ENCODE measurements at regions not wholly inside any gene's neighbourhood (a gene's known extent, or its start where the extent isn't known, plus 50 kb on each side); places are given as distances from the start of the nearest gene placed in this dataset.

GRCh38 chr2:128867936-128868636 lies 549.4 kb upstream of the HS6ST1 start:
- Histone ChIP-seq H3K4me2 (ENCODE audit: low read depth, low read length, poor library complexity, severe bottlenecking) (no peak overlapping the region), H3K36me3 (ENCODE audit: insufficient read depth, low read length) (no peaks in the 10 kb centered on the region), H3K27me3 (ENCODE audit: low read length) (no peaks in the 10 kb centered on the region), H3K9me2 (replicated peaks; ENCODE audit: insufficient read depth, low read length) (no peaks in the 10 kb centered on the region), H3K27ac (ENCODE audit: low read length) (no peak overlapping the region), H3K9ac (ENCODE audit: low read length) (no peak overlapping the region), H3K4me1 (ENCODE audit: low read length) (peaks cover 13% of the 10 kb centered on the region), H2AFZ (ENCODE audit: low read length) (no peak overlapping the region), H3K79me2 (ENCODE audit: low read length) (no peaks in the 10 kb centered on the region), H3K9me3 (ENCODE audit: low read length) (no peaks in the 10 kb centered on the region), H3K4me3 (ENCODE audit: low read length) (no peak overlapping the region), H4K20me1 (ENCODE audit: insufficient read depth, low read depth, low read length) (no peaks in the 10 kb centered on the region)
- DNase-seq: no peak

GRCh38 chr2:128868686-128869551 lies 550.3 kb upstream of the HS6ST1 start:
- Histone ChIP-seq H3K36me3 (ENCODE audit: insufficient read depth, low read length) (no peaks in the 10 kb centered on the region), H3K4me2 (ENCODE audit: low read depth, low read length, poor library complexity, severe bottlenecking) (no peak overlapping the region), H3K79me2 (ENCODE audit: low read length) (no peaks in the 10 kb centered on the region)

GRCh38 chr2:128874608-128875007 lies 555.9 kb upstream of the HS6ST1 start:
- Histone ChIP-seq H2AFZ (ENCODE audit: low read length) (no peak overlapping the region), H3K9me2 (replicated peaks; ENCODE audit: insufficient read depth, low read length) (no peaks in the 10 kb centered on the region), H3K36me3 (ENCODE audit: insufficient read depth, low read length) (no peaks in the 10 kb centered on the region), H3K4me2 (ENCODE audit: low read depth, low read length, poor library complexity, severe bottlenecking) (no peak overlapping the region), H3K4me1 (ENCODE audit: low read length) (no peaks in the 10 kb centered on the region), H4K20me1 (ENCODE audit: insufficient read depth, low read depth, low read length) (no peaks in the 10 kb centered on the region), H3K27ac (ENCODE audit: low read length) (no peak overlapping the region), H3K9me3 (ENCODE audit: low read length) (no peaks in the 10 kb centered on the region), H3K27me3 (ENCODE audit: low read length) (no peaks in the 10 kb centered on the region), H3K79me2 (ENCODE audit: low read length) (no peaks in the 10 kb centered on the region), H3K9ac (ENCODE audit: low read length) (no peak overlapping the region), H3K4me3 (ENCODE audit: low read length) (no peak overlapping the region)
- no peak for DNase-seq

More at GRCh38 chr2:128868686-128869551, 550.3 kb upstream of the HS6ST1 start:
- no peak overlapping the region for H3K4me3 ChIP-seq (ENCODE audit: low read length)
- H2AFZ ChIP-seq (ENCODE audit: low read length): no peak overlapping the region
- H3K27me3 ChIP-seq (ENCODE audit: low read length): no peaks in the 10 kb centered on the region
- no peaks in the 10 kb centered on the region for H3K9me3 ChIP-seq (ENCODE audit: low read length)
- no peak overlapping the region for H3K9ac ChIP-seq (ENCODE audit: low read length)
- no peaks in the 10 kb centered on the region for H3K9me2 ChIP-seq (replicated peaks; ENCODE audit: insufficient read depth, low read length)
- no peak for DNase-seq
- no peak overlapping the region for H3K27ac ChIP-seq (ENCODE audit: low read length)
- H3K4me1 ChIP-seq (ENCODE audit: low read length): peaks cover 13% of the 10 kb centered on the region
- no peaks in the 10 kb centered on the region for H4K20me1 ChIP-seq (ENCODE audit: insufficient read depth, low read depth, low read length)

- Histone ChIP-seq H3K27me3 (ENCODE audit: low read length) (no peaks in the 10 kb centered on the region), H4K20me1 (ENCODE audit: insufficient read depth, low read depth, low read length) (no peaks in the 10 kb centered on the region), H3K9me2 (replicated peaks; ENCODE audit: insufficient read depth, low read length) (no peaks in the 10 kb centered on the region), H3K27ac (ENCODE audit: low read length) (no peak overlapping the region), H3K36me3 (ENCODE audit: insufficient read depth, low read length) (no peaks in the 10 kb centered on the region), H3K4me2 (ENCODE audit: low read depth, low read length, poor library complexity, severe bottlenecking) (no peak overlapping the region), H3K9me3 (ENCODE audit: low read length) (no peaks in the 10 kb centered on the region), H3K4me3 (ENCODE audit: low read length) (no peak overlapping the region), H3K9ac (ENCODE audit: low read length) (no peak overlapping the region), H2AFZ (ENCODE audit: low read length) (no peak overlapping the region), H3K79me2 (ENCODE audit: low read length) (no peaks in the 10 kb centered on the region), H3K4me1 (ENCODE audit: low read length) (no peaks in the 10 kb centered on the region)
- no peak for DNase-seq
Measured at GRCh38 chr2:128876986-128877983, 558.6 kb upstream of the HS6ST1 start.

GRCh38 chr2:128879161-128879560 lies 560.5 kb upstream of the HS6ST1 start:
- Histone ChIP-seq H3K4me3 (ENCODE audit: low read length) (no peak overlapping the region), H4K20me1 (ENCODE audit: insufficient read depth, low read depth, low read length) (no peaks in the 10 kb centered on the region), H3K9ac (ENCODE audit: low read length) (no peak overlapping the region), H3K79me2 (ENCODE audit: low read length) (no peaks in the 10 kb centered on the region), H3K9me2 (replicated peaks; ENCODE audit: insufficient read depth, low read length) (no peaks in the 10 kb centered on the region), H3K27ac (ENCODE audit: low read length) (no peak overlapping the region), H3K4me2 (ENCODE audit: low read depth, low read length, poor library complexity, severe bottlenecking) (no peak overlapping the region), H2AFZ (ENCODE audit: low read length) (no peak overlapping the region), H3K4me1 (ENCODE audit: low read length) (no peaks in the 10 kb centered on the region), H3K36me3 (ENCODE audit: insufficient read depth, low read length) (no peaks in the 10 kb centered on the region), H3K9me3 (ENCODE audit: low read length) (no peaks in the 10 kb centered on the region), H3K27me3 (ENCODE audit: low read length) (no peaks in the 10 kb centered on the region)
- no peak for DNase-seq

GRCh38 chr2:128894896-128895295 lies 576.2 kb upstream of the HS6ST1 start:
- Histone ChIP-seq H3K27me3 (ENCODE audit: low read length) (no peaks in the 10 kb centered on the region), H2AFZ (ENCODE audit: low read length) (no peak overlapping the region), H3K9me2 (replicated peaks; ENCODE audit: insufficient read depth, low read length) (no peaks in the 10 kb centered on the region), H3K27ac (ENCODE audit: low read length) (no peak overlapping the region), H3K4me3 (ENCODE audit: low read length) (no peak overlapping the region), H3K9ac (ENCODE audit: low read length) (no peak overlapping the region), H3K9me3 (ENCODE audit: low read length) (no peaks in the 10 kb centered on the region), H3K4me2 (ENCODE audit: low read depth, low read length, poor library complexity, severe bottlenecking) (no peak overlapping the region), H3K4me1 (ENCODE audit: low read length) (no peaks in the 10 kb centered on the region), H3K79me2 (ENCODE audit: low read length) (no peaks in the 10 kb centered on the region), H4K20me1 (ENCODE audit: insufficient read depth, low read depth, low read length) (no peaks in the 10 kb centered on the region), H3K36me3 (ENCODE audit: insufficient read depth, low read length) (no peaks in the 10 kb centered on the region)
- no peak for DNase-seq

- H4K20me1 ChIP-seq (ENCODE audit: insufficient read depth, low read depth, low read length): no peaks in the 10 kb centered on the region
- H3K79me2 ChIP-seq (ENCODE audit: low read length): no peaks in the 10 kb centered on the region
- no peaks in the 10 kb centered on the region; the same call in 1 of the 2 replicates for H3K27me3 ChIP-seq (ENCODE audit: low read length)
- H2AFZ ChIP-seq (ENCODE audit: low read length): no peak overlapping the region
- DNase-seq: no peak
- no peak overlapping the region for H3K4me3 ChIP-seq (ENCODE audit: low read length)
- no peaks in the 10 kb centered on the region; the same call in 1 of the 2 replicates for H3K36me3 ChIP-seq (ENCODE audit: insufficient read depth, low read length)
- no peak overlapping the region for H3K27ac ChIP-seq (ENCODE audit: low read length)
- no peaks in the 10 kb centered on the region for H3K9me2 ChIP-seq (replicated peaks; ENCODE audit: insufficient read depth, low read length)
- H3K9ac ChIP-seq (ENCODE audit: low read length): no peak overlapping the region
- H3K4me1 ChIP-seq (ENCODE audit: low read length): no peaks in the 10 kb centered on the region
- H3K9me3 ChIP-seq (ENCODE audit: low read length): no peaks in the 10 kb centered on the region; the same call in 1 of the 2 replicates
- H3K4me2 ChIP-seq (ENCODE audit: low read depth, low read length, poor library complexity, severe bottlenecking): no peak overlapping the region
Measured at GRCh38 chr2:128901572-128902391, 583.1 kb upstream of the HS6ST1 start.
